ENCODE measurements at regions not wholly inside any gene's neighbourhood (a gene's known extent, or its start where the extent isn't known, plus 50 kb on each side); places are given as distances from the start of the nearest gene placed in this dataset.
"Not testable (repeated sequence)": the region's sequence is repeated elsewhere in the genome, so short reads cannot be mapped to it uniquely, and the experiment has no call there.

- Mint-ChIP-seq H3K9me3 (no peaks in the 10 kb centered on the region), H3K4me3 (no peak overlapping the region), H3K4me1 (no peaks in the 10 kb centered on the region), H3K27me3 (no peaks in the 10 kb centered on the region), H3K27ac (no peak overlapping the region)
- ATAC-seq = no peak
- DNase-seq = no peak
Measured at GRCh38 chr5:87746891-87747377, 334.2 kb upstream of the CCNH start.

DNA sequence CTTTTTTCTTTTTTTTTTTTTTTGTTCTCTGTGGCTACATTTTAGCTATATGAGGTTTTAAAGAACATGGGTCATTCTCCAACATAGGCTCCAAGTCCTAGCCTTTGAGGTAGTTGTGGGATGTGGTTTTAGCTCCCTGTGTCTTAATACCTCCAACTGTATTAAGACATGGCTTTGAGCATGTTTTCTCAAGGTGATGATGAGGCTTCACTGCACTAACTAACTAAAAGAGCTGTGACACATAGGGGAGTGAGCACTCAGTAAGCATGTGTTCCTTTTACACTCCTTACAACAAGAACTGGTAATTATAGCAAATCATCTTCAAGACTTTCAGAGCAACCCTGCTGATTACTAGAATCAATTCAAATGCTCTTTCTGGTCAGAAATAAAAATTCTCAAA, 333.6 kb upstream of the CCNH start:
- Mint-ChIP-seq H3K4me1 (no peaks in the 10 kb centered on the region), H3K9me3 (no peaks in the 10 kb centered on the region), H3K27ac (no peak overlapping the region), H3K27me3 (no peaks in the 10 kb centered on the region), H3K4me3 (no peak overlapping the region)
- DNase-seq = no peak
- ATAC-seq = no peak

- DNase-seq = no peak
- Mint-ChIP-seq H3K9me3 (no peaks in the 10 kb centered on the region), H3K4me3 (no peak overlapping the region), H3K27ac (no peak overlapping the region), H3K4me1 (no peaks in the 10 kb centered on the region), H3K27me3 (no peaks in the 10 kb centered on the region)
- no peak for ATAC-seq
Measured at GRCh38 chr5:87741881-87742280, 329.2 kb upstream of the CCNH start.

GRCh38 chr5:87735923-87736322, 323.2 kb upstream of the CCNH start:
- DNase-seq = no peak
- H3K9me3 Mint-ChIP-seq = no peaks in the 10 kb centered on the region
- H3K4me1 Mint-ChIP-seq = no peaks in the 10 kb centered on the region
- no peak overlapping the region for H3K27ac Mint-ChIP-seq
- H3K27me3 Mint-ChIP-seq = no peaks in the 10 kb centered on the region
- ATAC-seq = no peak
- H3K4me3 Mint-ChIP-seq = no peak overlapping the region

- H3K4me1 Mint-ChIP-seq = no peaks in the 10 kb centered on the region
- no peak for DNase-seq
- no peak for ATAC-seq
- no peak overlapping the region for H3K4me3 Mint-ChIP-seq
- no peaks in the 10 kb centered on the region for H3K9me3 Mint-ChIP-seq
- no peaks in the 10 kb centered on the region for H3K27me3 Mint-ChIP-seq
- no peak overlapping the region for H3K27ac Mint-ChIP-seq
Measured at GRCh38 chr5:87733897-87734296, 321.2 kb upstream of the CCNH start.

GRCh38 chr5:87732875-87733768, 320.4 kb upstream of the CCNH start:
- Mint-ChIP-seq H3K4me1 (no peaks in the 10 kb centered on the region), H3K4me3 (no peak overlapping the region), H3K27ac (no peak overlapping the region), H3K9me3 (no peaks in the 10 kb centered on the region), H3K27me3 (no peaks in the 10 kb centered on the region)
- no peak for DNase-seq
- no peak for ATAC-seq

DNA sequence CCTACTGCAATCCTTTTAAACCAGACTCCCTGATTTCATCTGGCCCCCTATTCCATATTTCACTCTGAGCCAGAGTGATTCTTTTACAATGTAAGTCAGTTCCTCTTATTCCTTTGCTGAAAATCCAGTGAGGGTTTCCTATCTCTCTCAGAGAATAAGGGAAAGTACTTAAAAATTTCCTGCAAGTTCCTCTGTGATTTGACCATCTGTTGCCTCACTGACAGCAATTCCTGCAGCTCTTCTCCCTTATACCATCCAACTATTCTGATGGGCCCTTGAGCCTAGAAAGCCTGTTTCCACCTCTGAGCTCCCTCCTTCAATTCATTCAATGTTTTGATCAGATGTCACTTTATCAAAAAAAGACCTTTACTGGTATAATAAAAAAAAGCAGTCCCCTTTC, 317.1 kb upstream of the CCNH start:
- no peak overlapping the region for H3K27ac Mint-ChIP-seq
- H3K9me3 Mint-ChIP-seq = no peaks in the 10 kb centered on the region
- DNase-seq (no peak), ATAC-seq (no peak)
- H3K4me1 Mint-ChIP-seq = no peaks in the 10 kb centered on the region
- no peaks in the 10 kb centered on the region for H3K27me3 Mint-ChIP-seq
- no peak overlapping the region for H3K4me3 Mint-ChIP-seq

DNA sequence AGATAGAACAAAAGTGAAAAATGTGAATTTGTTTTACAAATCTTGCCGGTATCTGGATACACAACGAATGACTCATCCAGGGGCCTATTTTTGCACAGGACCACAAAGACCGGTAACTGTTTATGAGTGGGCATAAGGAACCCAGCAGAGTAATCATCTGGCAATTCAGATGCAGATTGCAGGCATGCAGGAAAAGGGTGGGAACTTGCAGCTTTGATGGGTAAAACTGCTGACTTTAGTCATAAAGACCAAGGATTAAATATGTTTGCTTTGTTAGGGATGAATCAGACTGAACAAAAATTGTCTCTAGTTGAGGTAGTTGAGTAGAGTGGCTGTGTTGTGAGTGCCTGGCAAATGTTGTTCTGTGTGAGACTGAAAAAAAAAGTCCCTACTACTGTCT, 309.6 kb upstream of the CCNH start:
- H3K4me3 Mint-ChIP-seq = no peak overlapping the region
- no peaks in the 10 kb centered on the region for H3K4me1 Mint-ChIP-seq
- DNase-seq (no peak), ATAC-seq (no peak)
- H3K9me3 Mint-ChIP-seq = peaks cover 0 to 25% of the 10 kb centered on the region in 2 donors
- no peak overlapping the region for H3K27ac Mint-ChIP-seq
- no peaks in the 10 kb centered on the region for H3K27me3 Mint-ChIP-seq

- not testable (repeated sequence) for H3K4me1 Mint-ChIP-seq, H3K27me3 Mint-ChIP-seq
- H3K9me3 Mint-ChIP-seq = peaks cover 0 to 26% of the 10 kb centered on the region in 2 donors
Measured at GRCh38 chr5:87718224-87718925, 305.6 kb upstream of the CCNH start.

DNA sequence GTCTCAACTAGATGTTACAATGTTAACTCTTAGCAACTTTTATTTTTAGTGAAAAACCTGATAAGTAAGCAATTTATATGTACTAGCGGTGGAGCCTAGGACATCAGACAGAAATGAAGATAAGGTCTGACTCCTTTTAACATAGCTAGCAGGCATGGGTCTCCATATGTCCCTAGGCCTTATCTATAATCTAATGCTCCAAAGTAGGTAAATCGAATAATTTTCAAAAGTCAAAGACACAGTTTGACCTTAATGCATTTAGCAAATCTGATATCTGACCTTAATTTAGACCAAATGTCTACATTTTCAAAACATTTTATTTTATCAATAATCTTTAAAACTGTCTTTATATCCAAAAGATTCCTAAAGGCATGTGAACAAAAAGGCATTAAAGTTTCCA, 305.0 kb upstream of the CCNH start:
- Mint-ChIP-seq H3K27me3 (no peaks in the 10 kb centered on the region), H3K4me1 (no peaks in the 10 kb centered on the region), H3K27ac (no peak overlapping the region), H3K4me3 (no peak overlapping the region), H3K9me3 (peaks cover 0 to 26% of the 10 kb centered on the region in 2 donors)
- DNase-seq (no peak), ATAC-seq (no peak)

More at GRCh38 chr5:87718224-87718925, 305.6 kb upstream of the CCNH start:
- not testable (repeated sequence) for H3K27ac Mint-ChIP-seq, H3K4me3 Mint-ChIP-seq, DNase-seq, ATAC-seq

- DNase-seq (no peak), ATAC-seq (no peak)
- Mint-ChIP-seq H3K9me3 (no peaks in the 10 kb centered on the region), H3K27ac (no peak overlapping the region), H3K4me1 (no peaks in the 10 kb centered on the region), H3K27me3 (no peaks in the 10 kb centered on the region), H3K4me3 (no peak overlapping the region)
Measured at GRCh38 chr5:87705876-87706275, 293.1 kb upstream of the CCNH start.

DNA sequence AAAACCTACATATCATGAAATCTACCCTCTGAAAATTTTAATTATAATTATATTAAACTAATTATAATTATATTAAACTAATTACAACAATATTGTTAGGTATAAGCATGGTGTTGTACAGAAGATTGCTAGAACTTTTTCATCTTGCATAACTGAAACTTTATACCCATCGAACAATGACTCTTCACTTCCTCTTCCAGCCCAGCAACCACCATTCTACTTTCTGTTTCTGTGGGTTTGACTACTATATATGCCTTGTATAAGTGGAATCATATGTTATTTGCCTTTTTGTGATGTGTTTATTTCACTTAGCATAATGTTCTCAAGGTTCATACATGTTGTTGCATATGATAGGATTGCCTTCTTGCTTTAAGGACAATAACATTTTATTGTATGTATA, 274.2 kb upstream of the CCNH start:
- H3K27me3 Mint-ChIP-seq = no peaks in the 10 kb centered on the region
- H3K9me3 Mint-ChIP-seq = peaks cover 5% of the 10 kb centered on the region in 2 donors
- H3K27ac Mint-ChIP-seq = no peak overlapping the region
- no peaks in the 10 kb centered on the region for H3K4me1 Mint-ChIP-seq
- DNase-seq (no peak), ATAC-seq (no peak)
- no peak overlapping the region for H3K4me3 Mint-ChIP-seq

DNA sequence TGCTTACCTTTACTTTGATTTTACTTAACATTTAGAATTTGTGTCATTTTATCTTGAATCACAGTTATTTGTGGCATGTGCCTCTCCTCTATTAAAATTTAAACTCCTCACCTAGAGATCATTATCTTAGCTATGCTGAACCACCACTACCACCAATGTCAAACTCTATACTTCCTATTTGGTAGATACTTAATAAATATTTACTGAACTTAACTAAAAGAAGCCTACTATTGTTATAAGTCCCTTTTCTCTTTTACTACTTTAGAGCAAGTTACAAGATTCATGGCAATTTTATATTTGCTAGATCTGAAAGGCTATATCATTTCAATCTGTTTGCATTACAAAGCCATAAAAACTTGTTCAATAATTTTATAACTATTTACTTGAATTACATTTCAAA, 273.3 kb upstream of the CCNH start:
- no peaks in the 10 kb centered on the region for H3K4me1 Mint-ChIP-seq
- no peak for ATAC-seq
- H3K9me3 Mint-ChIP-seq = peaks cover 5% of the 10 kb centered on the region in 2 donors
- H3K27ac Mint-ChIP-seq = no peak overlapping the region
- DNase-seq = no peak
- H3K27me3 Mint-ChIP-seq = no peaks in the 10 kb centered on the region
- no peak overlapping the region for H3K4me3 Mint-ChIP-seq

DNA sequence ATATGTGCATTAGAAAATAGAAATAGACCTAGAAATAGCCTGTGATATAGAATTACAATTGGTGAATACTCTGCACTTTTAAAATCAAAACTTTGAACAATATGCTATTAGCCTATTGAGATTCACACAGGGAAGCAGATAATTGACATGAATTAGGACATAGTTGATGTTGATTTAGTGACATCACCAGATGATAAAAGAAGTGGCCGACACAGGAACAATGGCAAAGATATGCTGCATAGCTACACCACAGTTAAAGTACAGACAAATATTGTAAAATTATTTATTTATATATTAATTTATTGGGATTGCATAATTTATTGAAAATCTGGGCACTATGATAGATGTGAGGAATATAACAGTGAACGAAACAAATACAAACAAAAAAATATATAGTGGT, 261.5 kb upstream of the CCNH start:
- Mint-ChIP-seq H3K27ac (no peak overlapping the region), H3K27me3 (no peaks in the 10 kb centered on the region), H3K4me1 (no peaks in the 10 kb centered on the region), H3K9me3 (peaks cover 0 to 8% of the 10 kb centered on the region in 2 donors), H3K4me3 (no peak overlapping the region)
- ATAC-seq (no peak), DNase-seq (no peak)

- no peak for ATAC-seq
- H3K4me1 Mint-ChIP-seq = no peaks in the 10 kb centered on the region
Measured at GRCh38 chr5:87671146-87671545, 258.4 kb upstream of the CCNH start.

DNA sequence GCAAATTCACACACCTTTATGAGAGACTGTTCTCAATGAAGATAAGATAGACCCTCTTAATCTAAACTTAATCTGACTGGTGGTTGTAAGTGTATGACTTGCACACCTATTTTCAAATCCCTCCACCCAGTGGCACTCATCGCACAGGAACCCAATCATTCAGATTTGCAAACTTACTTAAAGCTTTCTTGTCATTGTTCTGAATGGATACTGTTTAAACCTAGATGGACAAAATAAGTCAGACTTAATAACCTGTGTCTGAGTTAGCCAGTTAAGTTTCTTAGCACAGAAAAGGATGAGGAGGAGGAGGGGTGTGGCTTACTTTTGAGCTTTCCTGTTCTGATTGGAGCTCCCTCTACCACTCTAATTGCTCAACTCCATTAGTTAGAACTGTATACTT, 252.4 kb upstream of the CCNH start:
- H3K27me3 Mint-ChIP-seq = no peaks in the 10 kb centered on the region
- no peak overlapping the region for H3K27ac Mint-ChIP-seq
- H3K4me3 Mint-ChIP-seq = no peak overlapping the region
- H3K9me3 Mint-ChIP-seq = no peaks in the 10 kb centered on the region
- H3K4me1 Mint-ChIP-seq = no peaks in the 10 kb centered on the region
- ATAC-seq (no peak), DNase-seq (no peak)

More at GRCh38 chr5:87671146-87671545, 258.4 kb upstream of the CCNH start:
- no peak for DNase-seq
- Mint-ChIP-seq H3K27ac (no peak overlapping the region), H3K9me3 (peaks cover 0 to 7% of the 10 kb centered on the region in 2 donors), H3K4me3 (no peak overlapping the region), H3K27me3 (no peaks in the 10 kb centered on the region)
